Caco-2 (cell line): ENCODE measurements at regions not wholly inside any gene's neighbourhood (a gene's known extent, or its start where the extent isn't known, plus 50 kb on each side); places are given as distances from the start of the nearest gene placed in this dataset.

Experiments
- BruUV-seq: library from RNA; stranded (reverse); fragments of 400-500 nt; replicated peaks from 2 replicates; lab custom pipeline; 2021; lab: Mats Ljungman, UMichigan
- CTCF ChIA-PET: fragments of 300-600 bp; sonication (Branson Sonifier 250); formaldehyde crosslinking; loops from one replicate; lab custom pipeline; 2022; ENCODE audit warnings: antibody characterized with exemption; lab: Charles Lee
- POLR2A ChIA-PET: fragments of 300-600 bp; sonication (Branson Sonifier 250); formaldehyde crosslinking; loops from one replicate; lab custom pipeline; 2022; ENCODE audit warnings: antibody characterized with exemption; lab: Charles Lee
- DNase-seq, 2 experiments: peaks; one replicate each; pipeline versions ENCODE4 v3.0.0 to v3.0.0-alpha.2; 2020 to 2022
- H3K27me3 ChIP-seq: replicated peaks from 2 replicates; pipeline ENCODE4 v1.6.0; 2011; ENCODE audit warnings: low read length; ENCODE audit not compliant: control insufficient read depth, insufficient read depth
- H3K36me3 ChIP-seq: 2 replicates; pipeline ENCODE4 v1.5.1; 2011; ENCODE audit warnings: low read length; ENCODE audit not compliant: control insufficient read depth, insufficient read depth
- H3K4me1 ChIP-seq: fragments of 250-450 bp; sonication (Bioruptor Pico); 2 replicates; pipeline ENCODE4 v1.5.1; 2020; ENCODE audit warnings: mild to moderate bottlenecking
- H3K4me3 ChIP-seq: 2 replicates; pipeline ENCODE4 v1.5.1; 2011; ENCODE audit warnings: low read depth, mild to moderate bottlenecking, control low read depth, low read length
- H3K9me3 ChIP-seq: fragments of 250-450 bp; sonication (Bioruptor Pico); 2 replicates; pipeline ENCODE4 v1.5.1; 2020; ENCODE audit warnings: mild to moderate bottlenecking, moderate library complexity
- H3K27ac Mint-ChIP-seq: one replicate; pipeline ENCODE4 v1.8.0; 2022; ENCODE audit warnings: mixed read lengths; ENCODE audit not compliant: unreplicated experiment
- H3K27me3 Mint-ChIP-seq: one replicate; pipeline ENCODE4 v1.8.0; 2022; ENCODE audit warnings: mixed read lengths; ENCODE audit not compliant: insufficient read depth, unreplicated experiment
- H3K36me3 Mint-ChIP-seq: one replicate; pipeline ENCODE4 v1.8.0; 2022; ENCODE audit warnings: mild to moderate bottlenecking, mixed read lengths; ENCODE audit not compliant: insufficient read depth, unreplicated experiment
- H3K4me1 Mint-ChIP-seq: one replicate; pipeline ENCODE4 v1.8.0; 2022; ENCODE audit warnings: low read depth, mixed read lengths; ENCODE audit not compliant: unreplicated experiment
- H3K4me3 Mint-ChIP-seq: one replicate; pipeline ENCODE4 v1.8.0; 2022; ENCODE audit warnings: mild to moderate bottlenecking, moderate library complexity, mixed read lengths; ENCODE audit not compliant: unreplicated experiment
- H3K9me3 Mint-ChIP-seq: one replicate; pipeline ENCODE4 v1.8.0; 2022; ENCODE audit warnings: mixed read lengths; ENCODE audit not compliant: unreplicated experiment
- intact Hi-C: fragments of 100-400 bp; cut with micrococcal nuclease; formaldehyde crosslinking; loops from one replicate; pipeline ENCODE4 v1.10.0; 2022; ENCODE audit not compliant: unreplicated experiment
- TF ChIP-seq, protein P1 (sequence below), 2 experiments: fragments of 200-600 bp in 1 of 2; IDR thresholded peaks; 1 replicate in 1 of 2; 2 replicates in 1 of 2; pipeline versions ENCODE4 v1.5.1 to v1.8.0; 2011 to 2022; ENCODE audit warnings: antibody characterized with exemption in 1 of 2, control low read depth in 1 of 2, inconsistent platforms in 1 of 2, low read depth in 1 of 2, low read length in 1 of 2, mild to moderate bottlenecking in 1 of 2, moderate library complexity in 1 of 2; ENCODE audit not compliant: insufficient read depth in 1 of 2, severe bottlenecking in 1 of 2, unreplicated experiment in 1 of 2

DNA sequence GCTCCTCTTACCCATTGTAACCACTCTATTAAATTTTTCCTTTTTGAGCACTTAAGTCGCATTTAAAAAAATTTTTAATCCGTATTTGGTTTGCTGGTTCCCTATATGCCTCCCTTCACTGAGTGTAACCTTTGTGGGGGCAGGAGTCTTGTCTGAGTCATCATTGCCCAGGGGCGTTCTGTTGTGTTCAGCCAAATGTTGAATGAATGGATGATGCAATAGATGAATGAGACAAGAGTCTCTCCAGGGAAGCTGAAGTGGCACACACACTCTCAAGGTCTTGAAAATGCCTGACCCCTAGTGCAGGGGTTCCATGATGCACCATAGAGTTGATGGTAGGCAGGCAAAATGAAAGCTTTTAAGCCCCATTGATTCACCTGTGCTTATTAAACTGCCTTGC lies 123.0 kb upstream of the RBFOX1 start:
- H3K4me3 Mint-ChIP-seq: no peak overlapping the region
- no peaks in the 10 kb centered on the region for H3K36me3 Mint-ChIP-seq
- DNase-seq: no peak
- H3K4me3 ChIP-seq: no peak overlapping the region
- H3K4me1 ChIP-seq: no peaks in the 10 kb centered on the region
- CTCF ChIA-PET: no interaction called here
- H3K4me1 Mint-ChIP-seq: no peaks in the 10 kb centered on the region
- POLR2A ChIA-PET: no interaction called here
- intact Hi-C loops: no loop called here
- no TSS peak for BruUV-seq
- no peaks in the 10 kb centered on the region for H3K9me3 Mint-ChIP-seq
- peaks cover 6% of the 10 kb centered on the region for H3K27me3 Mint-ChIP-seq
- TF ChIP-seq, protein P1, sequence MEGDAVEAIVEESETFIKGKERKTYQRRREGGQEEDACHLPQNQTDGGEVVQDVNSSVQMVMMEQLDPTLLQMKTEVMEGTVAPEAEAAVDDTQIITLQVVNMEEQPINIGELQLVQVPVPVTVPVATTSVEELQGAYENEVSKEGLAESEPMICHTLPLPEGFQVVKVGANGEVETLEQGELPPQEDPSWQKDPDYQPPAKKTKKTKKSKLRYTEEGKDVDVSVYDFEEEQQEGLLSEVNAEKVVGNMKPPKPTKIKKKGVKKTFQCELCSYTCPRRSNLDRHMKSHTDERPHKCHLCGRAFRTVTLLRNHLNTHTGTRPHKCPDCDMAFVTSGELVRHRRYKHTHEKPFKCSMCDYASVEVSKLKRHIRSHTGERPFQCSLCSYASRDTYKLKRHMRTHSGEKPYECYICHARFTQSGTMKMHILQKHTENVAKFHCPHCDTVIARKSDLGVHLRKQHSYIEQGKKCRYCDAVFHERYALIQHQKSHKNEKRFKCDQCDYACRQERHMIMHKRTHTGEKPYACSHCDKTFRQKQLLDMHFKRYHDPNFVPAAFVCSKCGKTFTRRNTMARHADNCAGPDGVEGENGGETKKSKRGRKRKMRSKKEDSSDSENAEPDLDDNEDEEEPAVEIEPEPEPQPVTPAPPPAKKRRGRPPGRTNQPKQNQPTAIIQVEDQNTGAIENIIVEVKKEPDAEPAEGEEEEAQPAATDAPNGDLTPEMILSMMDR (IDR thresholded peaks at IDR 0.05; ENCODE audit: insufficient read depth in 1 of 2, low read depth in 1 of 2, low read length in 1 of 2, severe bottlenecking in 1 of 2, unreplicated experiment in 1 of 2): no peak
- H3K27ac Mint-ChIP-seq: no peak overlapping the region
- no peaks in the 10 kb centered on the region for H3K27me3 ChIP-seq
- no peaks in the 10 kb centered on the region for H3K9me3 ChIP-seq
- no peaks in the 10 kb centered on the region for H3K36me3 ChIP-seq

DNA sequence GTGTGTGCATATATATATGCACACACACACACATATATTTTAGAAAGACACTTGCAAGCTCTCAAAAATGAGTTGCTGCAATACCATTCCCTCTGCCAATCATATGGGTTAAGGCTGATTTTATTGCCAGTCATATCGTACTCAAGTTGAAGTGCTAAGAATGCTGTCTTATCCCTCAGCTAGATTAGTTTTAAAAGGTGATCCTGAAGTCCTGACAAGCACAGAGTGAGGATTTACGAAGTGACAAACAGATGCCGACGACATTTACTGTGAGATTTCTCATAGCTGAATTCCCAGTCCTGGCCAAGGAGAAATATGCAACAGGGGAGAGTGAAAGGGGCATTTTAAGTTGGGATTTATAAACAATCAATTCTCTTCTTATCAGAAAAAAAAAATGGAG lies 126.2 kb upstream of the RBFOX1 start:
- no peak overlapping the region for H3K4me3 Mint-ChIP-seq
- H3K27me3 Mint-ChIP-seq: peaks cover 3% of the 10 kb centered on the region
- no peaks in the 10 kb centered on the region for H3K9me3 Mint-ChIP-seq
- no peak overlapping the region for H3K4me3 ChIP-seq
- no peaks in the 10 kb centered on the region for H3K36me3 ChIP-seq
- intact Hi-C loops: no loop called here
- H3K27ac Mint-ChIP-seq: no peak overlapping the region
- POLR2A ChIA-PET: no interaction called here
- TF ChIP-seq, protein P1 (IDR thresholded peaks at IDR 0.05; ENCODE audit: insufficient read depth in 1 of 2, low read depth in 1 of 2, low read length in 1 of 2, severe bottlenecking in 1 of 2, unreplicated experiment in 1 of 2): no peak
- H3K4me1 ChIP-seq: no peaks in the 10 kb centered on the region
- no peaks in the 10 kb centered on the region for H3K36me3 Mint-ChIP-seq
- CTCF ChIA-PET: no interaction called here
- no peaks in the 10 kb centered on the region for H3K9me3 ChIP-seq
- H3K4me1 Mint-ChIP-seq: no peaks in the 10 kb centered on the region
- DNase-seq: no peak
- no TSS peak for BruUV-seq
- H3K27me3 ChIP-seq: no peaks in the 10 kb centered on the region

DNA sequence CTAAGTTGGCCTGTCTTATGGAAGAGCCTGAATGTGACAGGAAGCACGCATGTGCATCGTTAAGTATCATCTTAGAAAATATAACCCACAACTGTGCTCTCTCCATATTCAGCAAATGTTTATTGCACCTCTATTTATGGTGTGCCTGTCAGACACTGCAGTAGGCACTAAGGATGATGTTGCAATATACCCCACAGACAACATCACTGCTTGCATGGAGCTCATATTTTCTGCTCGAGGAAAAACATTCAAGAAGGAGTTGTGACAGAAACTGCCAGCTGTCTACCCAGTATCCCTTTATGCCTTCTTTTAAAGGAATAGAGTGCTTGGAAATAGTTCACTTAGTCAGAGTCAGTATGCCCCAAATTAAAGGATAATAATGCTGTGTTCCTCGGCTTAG lies 132.3 kb upstream of the RBFOX1 start:
- Histone ChIP-seq H3K9me3 (no peaks in the 10 kb centered on the region), H3K4me1 (no peaks in the 10 kb centered on the region), H3K36me3 (no peaks in the 10 kb centered on the region), H3K27me3 (no peaks in the 10 kb centered on the region), H3K4me3 (no peak overlapping the region)
- H3K27me3 Mint-ChIP-seq: no peaks in the 10 kb centered on the region
- no peak overlapping the region for H3K4me3 Mint-ChIP-seq
- intact Hi-C loops: no loop called here
- H3K9me3 Mint-ChIP-seq: no peaks in the 10 kb centered on the region
- POLR2A ChIA-PET: no interaction called here
- no TSS peak for BruUV-seq
- H3K36me3 Mint-ChIP-seq: no peaks in the 10 kb centered on the region
- DNase-seq: no peak
- H3K27ac Mint-ChIP-seq: no peak overlapping the region
- CTCF ChIA-PET: no interaction called here
- H3K4me1 Mint-ChIP-seq: no peaks in the 10 kb centered on the region
- TF ChIP-seq, protein P1 (IDR thresholded peaks at IDR 0.05; ENCODE audit: insufficient read depth in 1 of 2, low read depth in 1 of 2, low read length in 1 of 2, severe bottlenecking in 1 of 2, unreplicated experiment in 1 of 2): no peak
